ENCODE measurements at regions not wholly inside any gene's neighbourhood (a gene's known extent, or its start where the extent isn't known, plus 50 kb on each side); places are given as distances from the start of the nearest gene placed in this dataset.

GRCh38 chr5:56349461-56349860 lies 116.3 kb upstream of the ANKRD55 start:
- TF ChIP-seq EZH2 (IDR thresholded peaks at IDR 0.05; ENCODE audit: insufficient read depth, poor library complexity, severe bottlenecking) (no peak), EZH2phosphoT487 (IDR thresholded peaks at IDR 0.05; ENCODE audit: insufficient read depth, low read depth) (no peak)

Measured in GM23248 (cell line).